GM12891 (cell line): ENCODE measurements at regions not wholly inside any gene's neighbourhood (a gene's known extent, or its start where the extent isn't known, plus 50 kb on each side); places are given as distances from the start of the nearest gene placed in this dataset.

Experiments
- DNase-seq: peaks from one replicate; pipeline ENCODE4 v3.0.0; 2011; ENCODE audit warnings: low spot score; ENCODE audit not compliant: insufficient read length
- FAIRE-seq: peaks from 2 replicates; lab custom pipeline; 2011; peaks lifted over from hg19 to GRCh38; lab: Jason Lieb, UNC
- PAX5 ChIP-seq: IDR thresholded peaks from 2 replicates; pipeline ENCODE4 v1.6.1; 2011; ENCODE audit warnings: low read length, moderate library complexity, mild to moderate bottlenecking; ENCODE audit not compliant: insufficient read depth, severe bottlenecking
- POLR2A ChIP-seq: IDR thresholded peaks from 2 replicates; pipeline ENCODE4 v1.6.1; 2011; ENCODE audit warnings: low read depth, low read length, control low read depth
- POLR2AphosphoS5 ChIP-seq: IDR thresholded peaks from 2 replicates; pipeline ENCODE4 v1.6.1; 2011; ENCODE audit warnings: low read depth, low read length, control low read depth
- POU2F2 ChIP-seq: IDR thresholded peaks from 2 replicates; pipeline ENCODE4 v1.6.1; 2011; ENCODE audit warnings: low read depth, mild to moderate bottlenecking, control low read depth, low read length, moderate library complexity
- SPI1 ChIP-seq: IDR thresholded peaks from 2 replicates; pipeline ENCODE4 v1.6.1; 2011; ENCODE audit warnings: low read depth, low read length, control low read depth
- TAF1 ChIP-seq: IDR thresholded peaks from 2 replicates; pipeline ENCODE4 v1.6.1; 2011; ENCODE audit warnings: low read depth, low read length, control low read depth

- no peak for TF ChIP-seq POLR2A
- TF ChIP-seq TAF1: no peak
- no peak for TF ChIP-seq POLR2AphosphoS5
- no peak for TF ChIP-seq PAX5
- TF ChIP-seq POU2F2: no peak
- TF ChIP-seq SPI1: no peak
- FAIRE-seq (no peak), DNase-seq (no peak)
These were observed 188.6 kb downstream of the SLC6A15 start for GRCh38 chr12:84723988-84724387.

GRCh38 chr12:84719997-84720396 lies 192.6 kb downstream of the SLC6A15 start:
- no peak for FAIRE-seq
- no peak for TF ChIP-seq POLR2AphosphoS5
- no peak for TF ChIP-seq POU2F2
- TF ChIP-seq PAX5: no peak
- no peak for TF ChIP-seq TAF1
- TF ChIP-seq POLR2A: no peak
- no peak for TF ChIP-seq SPI1
- no peak for DNase-seq

GRCh38 chr12:84718906-84719305 lies 193.7 kb downstream of the SLC6A15 start:
- TF ChIP-seq POLR2A (no peak), TAF1 (no peak), PAX5 (no peak), SPI1 (no peak), POU2F2 (no peak), POLR2AphosphoS5 (no peak)
- no peak for FAIRE-seq
- no peak for DNase-seq

- no peak for FAIRE-seq
- TF ChIP-seq POU2F2 (no peak), PAX5 (no peak), POLR2A (no peak), POLR2AphosphoS5 (no peak), TAF1 (no peak), SPI1 (no peak)
- no peak for DNase-seq
These were observed 199.9 kb downstream of the SLC6A15 start for GRCh38 chr12:84712747-84713146.

GRCh38 chr12:84706374-84706773 lies 206.2 kb downstream of the SLC6A15 start:
- no peak for TF ChIP-seq POLR2AphosphoS5
- TF ChIP-seq POLR2A: no peak
- TF ChIP-seq TAF1: no peak
- TF ChIP-seq SPI1: no peak
- TF ChIP-seq POU2F2: no peak
- TF ChIP-seq PAX5: no peak
- DNase-seq: no peak
- FAIRE-seq: no peak

GRCh38 chr12:84704856-84705255 lies 207.7 kb downstream of the SLC6A15 start:
- no peak for DNase-seq
- FAIRE-seq: no peak
- TF ChIP-seq POLR2A (no peak), POLR2AphosphoS5 (no peak), TAF1 (no peak), POU2F2 (no peak), PAX5 (no peak), SPI1 (no peak)

GRCh38 chr12:84702001-84702400 lies 210.6 kb downstream of the SLC6A15 start:
- no peak for TF ChIP-seq POLR2A
- no peak for TF ChIP-seq SPI1
- TF ChIP-seq POLR2AphosphoS5: no peak
- TF ChIP-seq TAF1: no peak
- TF ChIP-seq POU2F2: no peak
- no peak for TF ChIP-seq PAX5
- DNase-seq (no peak), FAIRE-seq (no peak)

GRCh38 chr12:84701041-84701440 lies 211.6 kb downstream of the SLC6A15 start:
- FAIRE-seq: no peak
- TF ChIP-seq TAF1 (no peak), SPI1 (no peak), POLR2A (no peak), PAX5 (no peak), POU2F2 (no peak), POLR2AphosphoS5 (no peak)
- no peak for DNase-seq

GRCh38 chr12:84698576-84699333 lies 213.8 kb downstream of the SLC6A15 start:
- TF ChIP-seq POLR2A (no peak), PAX5 (no peak), SPI1 (no peak), POLR2AphosphoS5 (no peak), POU2F2 (no peak), TAF1 (no peak)
- DNase-seq: no peak
- peak; percentile 58 for FAIRE-seq

GRCh38 chr12:84696908-84697540 lies 215.6 kb downstream of the SLC6A15 start:
- DNase-seq (no peak), FAIRE-seq (no peak)
- TF ChIP-seq SPI1: no peak
- TF ChIP-seq TAF1: no peak
- TF ChIP-seq POLR2AphosphoS5: no peak
- no peak for TF ChIP-seq PAX5
- TF ChIP-seq POU2F2: no peak
- no peak for TF ChIP-seq POLR2A
